Neural progenitor cell (in vitro differentiated cells): ENCODE measurements at regions not wholly inside any gene's neighbourhood (a gene's known extent, or its start where the extent isn't known, plus 50 kb on each side); places are given as distances from the start of the nearest gene placed in this dataset.
"Not testable (repeated sequence)": the region's sequence is repeated elsewhere in the genome, so short reads cannot be mapped to it uniquely, and the experiment has no call there.

ENCODE experiments used
- EZH2 ChIP-seq: fragments of 200-600 bp; sonication (generic); IDR thresholded peaks from 2 replicates; pipeline ENCODE4 v1.6.1; 2017; ENCODE audit warnings: antibody characterized with exemption, mild to moderate bottlenecking, moderate library complexity
- EZH2phosphoT487 ChIP-seq: fragments of 200-600 bp; sonication (generic); IDR thresholded peaks from 2 replicates; pipeline ENCODE4 v1.6.1; 2017; ENCODE audit warnings: antibody characterized with exemption
- TF ChIP-seq, protein P1 (sequence below): fragments of 200-600 bp; sonication (generic); IDR thresholded peaks from 2 replicates; pipeline ENCODE4 v1.5.1; 2017; ENCODE audit warnings: antibody characterized with exemption, mild to moderate bottlenecking

DNA sequence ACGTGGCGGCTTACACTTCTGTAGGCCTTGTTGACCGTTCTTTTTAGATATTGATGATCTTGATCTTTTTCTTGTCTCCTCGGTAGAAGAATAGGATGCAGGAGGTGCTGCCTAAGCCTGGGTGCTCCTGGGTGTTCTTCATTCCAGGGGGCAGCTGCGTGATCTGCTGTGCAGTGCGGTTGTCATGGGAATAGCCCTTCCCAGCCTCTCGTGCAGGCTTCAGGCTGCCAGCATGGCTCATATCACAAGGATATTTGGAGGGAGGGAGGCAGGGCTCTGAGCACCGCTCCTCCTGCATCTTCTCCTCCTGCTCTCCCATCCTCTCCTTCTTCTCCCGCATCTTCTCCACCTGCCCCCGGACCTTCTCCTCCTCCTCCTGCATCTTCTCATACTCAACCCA is 96.2 kb upstream of the ADCY2 start:
- TF ChIP-seq, protein P1, sequence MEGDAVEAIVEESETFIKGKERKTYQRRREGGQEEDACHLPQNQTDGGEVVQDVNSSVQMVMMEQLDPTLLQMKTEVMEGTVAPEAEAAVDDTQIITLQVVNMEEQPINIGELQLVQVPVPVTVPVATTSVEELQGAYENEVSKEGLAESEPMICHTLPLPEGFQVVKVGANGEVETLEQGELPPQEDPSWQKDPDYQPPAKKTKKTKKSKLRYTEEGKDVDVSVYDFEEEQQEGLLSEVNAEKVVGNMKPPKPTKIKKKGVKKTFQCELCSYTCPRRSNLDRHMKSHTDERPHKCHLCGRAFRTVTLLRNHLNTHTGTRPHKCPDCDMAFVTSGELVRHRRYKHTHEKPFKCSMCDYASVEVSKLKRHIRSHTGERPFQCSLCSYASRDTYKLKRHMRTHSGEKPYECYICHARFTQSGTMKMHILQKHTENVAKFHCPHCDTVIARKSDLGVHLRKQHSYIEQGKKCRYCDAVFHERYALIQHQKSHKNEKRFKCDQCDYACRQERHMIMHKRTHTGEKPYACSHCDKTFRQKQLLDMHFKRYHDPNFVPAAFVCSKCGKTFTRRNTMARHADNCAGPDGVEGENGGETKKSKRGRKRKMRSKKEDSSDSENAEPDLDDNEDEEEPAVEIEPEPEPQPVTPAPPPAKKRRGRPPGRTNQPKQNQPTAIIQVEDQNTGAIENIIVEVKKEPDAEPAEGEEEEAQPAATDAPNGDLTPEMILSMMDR, result not testable (repeated sequence)
- TF ChIP-seq EZH2, EZH2phosphoT487: not testable (repeated sequence)
